Ureter (tissue), 1 donor: ENCODE measurements at regions not wholly inside any gene's neighbourhood (a gene's known extent, or its start where the extent isn't known, plus 50 kb on each side); places are given as distances from the start of the nearest gene placed in this dataset.

Source experiments
- DNase-seq: peaks from one replicate; pipeline ENCODE4 v3.0.0-alpha.2; 2020; ENCODE audit warnings: low spot score
- donor health status: DM: yes; HTN: yes; CAD: no.

GRCh38 chr4:107318078-107318477 is 282.0 kb upstream of the DKK2 start:
- no peak for DNase-seq

GRCh38 chr4:107317611-107318010 is 281.5 kb upstream of the DKK2 start:
- no peak for DNase-seq

- DNase-seq, result no peak
These were observed 279.5 kb upstream of the DKK2 start for GRCh38 chr4:107315584-107315983.

- DNase-seq, result no peak
These were observed 278.0 kb upstream of the DKK2 start for GRCh38 chr4:107314156-107314555.

GRCh38 chr4:107312366-107312765 is 276.3 kb upstream of the DKK2 start:
- no peak for DNase-seq

GRCh38 chr4:107304699-107305286 is 268.7 kb upstream of the DKK2 start:
- no peak for DNase-seq

DNA sequence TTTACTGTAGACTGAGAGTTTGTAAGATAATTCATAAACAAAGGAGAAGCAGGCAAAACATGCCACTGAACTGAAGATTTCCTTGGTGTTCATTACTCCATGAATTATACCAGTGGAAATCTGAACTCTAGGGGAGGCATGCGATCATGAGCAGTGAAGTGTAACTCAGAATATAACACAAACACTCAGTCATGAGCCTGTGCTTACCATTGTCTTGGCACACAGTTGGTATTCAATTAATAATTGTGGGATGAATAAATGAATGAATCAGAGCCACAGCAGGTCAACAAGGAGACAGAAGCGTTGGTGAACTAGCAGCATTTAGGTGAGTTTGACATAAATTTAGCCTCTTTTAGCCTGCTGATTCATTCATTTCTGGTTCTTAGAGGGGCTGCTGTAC is 263.5 kb upstream of the DKK2 start:
- DNase-seq, result no peak

DNA sequence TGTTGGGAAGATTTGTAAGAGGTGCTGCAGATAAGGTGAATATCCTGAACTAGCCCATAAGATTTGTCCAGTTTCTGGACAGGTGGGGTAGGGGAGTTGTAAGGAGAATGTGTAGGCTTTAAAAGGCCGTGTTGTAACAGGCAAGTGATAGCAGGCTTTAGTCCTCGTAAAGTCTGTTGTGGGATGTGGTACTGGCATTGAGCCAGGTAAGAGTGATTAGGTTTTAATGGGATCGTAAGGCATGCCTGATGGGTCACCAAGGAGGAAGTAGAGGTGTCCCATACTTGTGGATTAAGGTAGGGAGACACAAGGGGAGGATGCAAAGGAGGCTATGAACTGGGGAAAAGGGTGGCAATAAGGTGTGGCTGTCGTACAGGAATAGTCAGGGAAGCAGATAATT is 256.9 kb upstream of the DKK2 start:
- DNase-seq, result no peak

GRCh38 chr4:107283587-107284559 is 247.8 kb upstream of the DKK2 start:
- DNase-seq, result no peak

GRCh38 chr4:107279733-107280132 is 243.6 kb upstream of the DKK2 start:
- no peak for DNase-seq

- no peak for DNase-seq
These were observed 242.8 kb upstream of the DKK2 start for GRCh38 chr4:107278791-107279483.

DNA sequence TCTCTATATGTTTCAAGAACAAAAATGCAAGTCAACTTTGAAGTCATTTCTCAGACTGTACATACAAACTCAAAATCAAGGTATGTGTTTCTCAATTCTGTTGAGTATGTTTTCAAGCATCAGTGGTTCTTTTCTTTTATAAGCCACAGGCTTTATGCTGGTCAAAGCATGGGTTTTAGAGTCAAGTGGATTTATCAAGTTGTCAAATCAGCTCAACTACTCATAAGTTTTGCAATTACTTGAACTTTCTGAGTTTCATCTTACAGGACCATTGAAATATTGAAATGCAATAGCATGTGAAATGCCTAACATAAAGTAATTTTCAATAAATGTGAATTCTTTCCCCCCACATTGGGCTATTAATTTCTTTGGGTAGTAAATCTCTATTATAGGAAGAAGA is 239.9 kb upstream of the DKK2 start:
- no peak for DNase-seq

- DNase-seq, result no peak
These were observed 239.1 kb upstream of the DKK2 start for GRCh38 chr4:107275225-107275624.

DNA sequence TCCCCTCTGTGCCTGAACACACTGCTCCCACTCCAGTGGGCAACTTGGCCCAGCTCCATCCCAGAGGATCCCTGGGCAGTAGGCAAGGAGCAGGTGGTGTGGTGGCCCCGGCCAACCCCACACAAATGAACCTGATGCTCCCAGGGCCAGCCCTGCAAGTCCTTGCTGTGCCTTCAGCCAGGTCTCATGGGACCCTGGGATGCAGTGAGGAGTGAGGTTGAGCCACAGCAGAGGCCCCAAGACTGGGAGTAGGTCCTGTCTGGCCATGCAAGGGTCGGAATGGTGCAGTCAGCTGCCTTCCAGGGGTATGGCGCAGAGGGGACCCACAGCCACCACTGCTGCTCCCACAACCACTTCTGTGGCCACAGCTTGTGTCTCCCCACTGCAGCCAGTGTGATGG is 234.5 kb upstream of the DKK2 start:
- DNase-seq, result no peak

- no peak for DNase-seq
These were observed 233.1 kb upstream of the DKK2 start for GRCh38 chr4:107269175-107269574.

DNA sequence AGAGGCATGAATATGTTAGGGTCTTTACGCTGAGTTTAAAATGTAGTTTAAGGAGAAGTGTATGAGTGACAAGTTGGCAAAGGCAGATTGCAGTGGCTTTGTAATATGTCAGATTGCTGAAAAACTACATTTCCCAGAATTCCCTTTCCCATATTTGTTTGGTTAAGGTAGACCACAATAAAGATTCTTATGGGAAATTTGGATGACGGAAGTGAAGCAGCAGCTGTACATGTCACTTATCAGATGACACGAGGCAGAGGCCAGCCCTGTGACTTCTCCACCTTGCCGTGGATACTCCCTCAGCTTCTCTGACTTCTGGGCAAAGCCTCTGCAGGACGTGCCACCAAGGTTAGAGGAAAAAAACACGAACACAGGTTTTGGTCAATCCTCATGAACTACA is 229.7 kb upstream of the DKK2 start:
- no peak for DNase-seq

DNA sequence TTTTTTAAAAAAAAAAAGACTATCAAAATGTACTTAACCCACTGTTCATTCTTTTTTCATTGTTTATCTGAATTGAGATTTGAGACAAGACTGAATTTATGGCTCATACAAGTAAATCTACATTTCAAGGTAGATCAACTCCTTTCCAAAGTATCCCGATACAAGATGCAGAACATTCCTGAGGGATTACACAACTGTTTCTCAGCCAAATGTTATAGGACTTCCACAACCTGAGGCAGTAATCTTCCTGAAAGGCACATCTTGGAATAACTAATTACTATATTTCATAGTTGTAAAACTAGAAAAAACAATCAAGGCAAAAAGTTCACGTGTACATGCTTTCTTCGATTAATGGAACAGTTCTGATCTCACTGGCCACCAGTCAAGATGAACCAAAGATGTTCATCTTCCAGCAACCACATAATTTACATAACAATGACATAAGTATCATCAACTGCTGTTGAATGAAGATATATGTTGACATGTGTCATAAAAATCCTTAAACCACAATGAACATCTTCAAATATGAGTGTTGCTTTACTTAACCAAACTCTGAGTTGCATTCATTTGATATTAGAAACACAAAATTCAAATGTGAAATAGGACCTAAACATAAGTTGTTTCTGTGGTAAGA is 225.2 kb upstream of the DKK2 start:
- no peak for DNase-seq

- DNase-seq, result no peak
These were observed 222.2 kb upstream of the DKK2 start for GRCh38 chr4:107258359-107258758.

GRCh38 chr4:107255596-107255995 is 219.5 kb upstream of the DKK2 start:
- no peak for DNase-seq

GRCh38 chr4:107255114-107255513 is 219.0 kb upstream of the DKK2 start:
- no peak for DNase-seq

DNA sequence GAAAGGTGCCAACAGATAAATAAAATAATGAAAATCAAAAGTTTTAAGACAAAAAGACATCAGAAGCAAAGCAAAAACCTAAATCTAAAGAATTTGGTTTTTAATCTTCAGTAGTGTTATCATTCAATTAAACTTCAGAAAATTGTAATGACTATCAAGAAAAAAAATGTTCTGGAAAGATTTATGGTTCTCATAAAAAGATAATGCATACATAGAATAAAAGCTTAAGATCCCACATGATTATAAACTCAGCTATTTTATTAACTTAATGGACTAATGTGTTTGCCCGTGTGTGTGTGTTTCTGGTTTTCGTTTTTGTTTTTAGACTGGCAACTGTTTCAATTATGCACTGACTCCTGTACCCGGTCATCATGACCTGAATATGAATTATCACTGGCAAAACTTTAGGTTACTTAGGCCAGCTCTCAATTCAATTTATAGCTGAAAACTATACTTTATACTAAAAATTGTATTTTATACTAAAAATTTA is 217.5 kb upstream of the DKK2 start:
- DNase-seq, result no peak

- no peak for DNase-seq
These were observed 217.0 kb upstream of the DKK2 start for GRCh38 chr4:107253090-107253489.
